GM04503 (cell line): ENCODE measurements at regions not wholly inside any gene's neighbourhood (a gene's known extent, or its start where the extent isn't known, plus 50 kb on each side); places are given as distances from the start of the nearest gene placed in this dataset.
A peak's percentile ranks its signal among the peaks of the same experiment; 100 is the strongest.
"Not testable (repeated sequence)": the region's sequence is repeated elsewhere in the genome, so short reads cannot be mapped to it uniquely, and the experiment has no call there.

ENCODE experiments used
- DNase-seq: peaks from one replicate; pipeline ENCODE4 v3.0.0-alpha.2; 2012; ENCODE audit warnings: low read depth

GRCh38 chr1:79914896-79915295 lies 908.4 kb upstream of the ADGRL4 start:
- no peak for DNase-seq

- DNase-seq: no peak
Observed at GRCh38 chr1:79912813-79913212, 906.3 kb upstream of the ADGRL4 start.

- DNase-seq: no peak
Observed at GRCh38 chr1:79903321-79903720, 896.8 kb upstream of the ADGRL4 start.

- no peak for DNase-seq
Observed at GRCh38 chr1:79902418-79902817, 895.9 kb upstream of the ADGRL4 start.

- DNase-seq: peak; percentile 97
Observed at GRCh38 chr1:79899914-79900313, 893.4 kb upstream of the ADGRL4 start.

- DNase-seq: no peak
Observed at GRCh38 chr1:79896140-79896539, 889.6 kb upstream of the ADGRL4 start.

- no peak for DNase-seq
Observed at GRCh38 chr1:79895573-79895972, 889.0 kb upstream of the ADGRL4 start.

GRCh38 chr1:79894129-79894528 lies 887.6 kb upstream of the ADGRL4 start:
- not testable (repeated sequence) for DNase-seq

- no peak for DNase-seq
Observed at GRCh38 chr1:79887059-79887458, 880.5 kb upstream of the ADGRL4 start.

- DNase-seq: no peak
Observed at GRCh38 chr1:79885101-79885500, 878.6 kb upstream of the ADGRL4 start.

- no peak for DNase-seq
Observed at GRCh38 chr1:79877086-79877485, 870.6 kb upstream of the ADGRL4 start.

GRCh38 chr1:79875187-79875586 lies 868.7 kb upstream of the ADGRL4 start:
- no peak for DNase-seq

GRCh38 chr1:79874289-79874688 lies 867.8 kb upstream of the ADGRL4 start:
- no peak for DNase-seq

- DNase-seq: peak; percentile 58
Observed at GRCh38 chr1:79859212-79859948, 852.9 kb upstream of the ADGRL4 start.

- no peak for DNase-seq
Observed at GRCh38 chr1:79852004-79852403, 845.5 kb upstream of the ADGRL4 start.

- DNase-seq: no peak
Observed at GRCh38 chr1:79849388-79849787, 842.9 kb upstream of the ADGRL4 start.

GRCh38 chr1:79848316-79848715 lies 841.8 kb upstream of the ADGRL4 start:
- no peak for DNase-seq

GRCh38 chr1:79847700-79848099 lies 841.2 kb upstream of the ADGRL4 start:
- DNase-seq: no peak

GRCh38 chr1:79845936-79846335 lies 839.4 kb upstream of the ADGRL4 start:
- no peak for DNase-seq

GRCh38 chr1:79842811-79843210 lies 836.3 kb upstream of the ADGRL4 start:
- DNase-seq: no peak

- DNase-seq: no peak
Observed at GRCh38 chr1:79839882-79840281, 833.4 kb upstream of the ADGRL4 start.

- DNase-seq: no peak
Observed at GRCh38 chr1:79827446-79827845, 820.9 kb upstream of the ADGRL4 start.

GRCh38 chr1:79825551-79825950 lies 819.0 kb upstream of the ADGRL4 start:
- no peak for DNase-seq

- no peak for DNase-seq
Observed at GRCh38 chr1:79822053-79822452, 815.5 kb upstream of the ADGRL4 start.
